ENCODE measurements at regions not wholly inside any gene's neighbourhood (a gene's known extent, or its start where the extent isn't known, plus 50 kb on each side); places are given as distances from the start of the nearest gene placed in this dataset.

- TF ChIP-seq REST (IDR thresholded peaks at IDR 0.05; ENCODE audit: unreplicated experiment) (no peak), CTCF (conservative IDR thresholded peaks at IDR 0.05; ENCODE audit: low read depth in 2 of 2) (no peak), POLR2AphosphoS5 (IDR thresholded peaks at IDR 0.05; ENCODE audit: low read depth) (no peak), EZH2 (IDR thresholded peaks at IDR 0.05; ENCODE audit: low read depth, unreplicated experiment) (no peak), EZH2phosphoT487 (IDR thresholded peaks at IDR 0.05; ENCODE audit: unreplicated experiment) (no peak)
Measured at GRCh38 chr3:24688446-24689148, 193.9 kb upstream of the THRB start.
